Immature natural killer cell (primary cell): ENCODE measurements at regions not wholly inside any gene's neighbourhood (a gene's known extent, or its start where the extent isn't known, plus 50 kb on each side); places are given as distances from the start of the nearest gene placed in this dataset.

Experiments used
- DNase-seq, 3 donors: peaks; one replicate each; pipeline ENCODE4 v3.0.0; 2022; ENCODE audit warnings: mixed read lengths in 1 of 3
- H3K27ac Mint-ChIP-seq, 6 donors: one replicate each; pipeline ENCODE4 v1.8.0; 2020; ENCODE audit warnings: mixed read lengths in 6 of 6, mild to moderate bottlenecking in 5 of 6, inconsistent platforms in 4 of 6, moderate library complexity in 3 of 6
- H3K27me3 Mint-ChIP-seq, 3 donors: one replicate each; pipeline ENCODE4 v1.8.0; 2020 to 2021; ENCODE audit warnings: low read depth in 3 of 3, mild to moderate bottlenecking in 3 of 3, mixed read lengths in 3 of 3, moderate library complexity in 3 of 3, inconsistent platforms in 1 of 3
- H3K36me3 Mint-ChIP-seq, 3 donors: one replicate each; pipeline ENCODE4 v1.8.0; 2020; ENCODE audit warnings: mixed read lengths in 3 of 3, inconsistent platforms in 2 of 3, mild to moderate bottlenecking in 2 of 3
- H3K4me1 Mint-ChIP-seq, 2 donors: one replicate each; pipeline ENCODE4 v1.8.0; 2020; ENCODE audit warnings: inconsistent platforms in 2 of 2, mild to moderate bottlenecking in 2 of 2, mixed read lengths in 2 of 2, moderate library complexity in 1 of 2
- H3K4me3 Mint-ChIP-seq, 5 donors: one replicate each; pipeline ENCODE4 v1.8.0; 2020; ENCODE audit warnings: mild to moderate bottlenecking in 5 of 5, mixed read lengths in 5 of 5, inconsistent platforms in 3 of 5, moderate library complexity in 3 of 5
- H3K9me3 Mint-ChIP-seq, 6 donors: one replicate each; pipeline ENCODE4 v1.8.0; 2020; ENCODE audit warnings: mild to moderate bottlenecking in 6 of 6, mixed read lengths in 6 of 6, inconsistent platforms in 4 of 6, moderate library complexity in 3 of 6

- H3K4me3 Mint-ChIP-seq = no peak overlapping the region
- DNase-seq = no peak
- no peak overlapping the region for H3K27ac Mint-ChIP-seq
- H3K9me3 Mint-ChIP-seq = peaks cover 0 to 4% (median 3%) of the 10 kb centered on the region in 6 donors
- peaks cover 0 to 6% (median under 1%) of the 10 kb centered on the region in 3 donors for H3K36me3 Mint-ChIP-seq
- peaks cover 0 to under 1% of the 10 kb centered on the region in 2 donors for H3K4me1 Mint-ChIP-seq
- H3K27me3 Mint-ChIP-seq = no peaks in the 10 kb centered on the region
Measured at GRCh38 chr12:70149013-70149412, 94.2 kb upstream of the CNOT2 start.

GRCh38 chr12:70149665-70150064 lies 93.6 kb upstream of the CNOT2 start:
- no peak for DNase-seq
- H3K27me3 Mint-ChIP-seq = no peaks in the 10 kb centered on the region

DNA sequence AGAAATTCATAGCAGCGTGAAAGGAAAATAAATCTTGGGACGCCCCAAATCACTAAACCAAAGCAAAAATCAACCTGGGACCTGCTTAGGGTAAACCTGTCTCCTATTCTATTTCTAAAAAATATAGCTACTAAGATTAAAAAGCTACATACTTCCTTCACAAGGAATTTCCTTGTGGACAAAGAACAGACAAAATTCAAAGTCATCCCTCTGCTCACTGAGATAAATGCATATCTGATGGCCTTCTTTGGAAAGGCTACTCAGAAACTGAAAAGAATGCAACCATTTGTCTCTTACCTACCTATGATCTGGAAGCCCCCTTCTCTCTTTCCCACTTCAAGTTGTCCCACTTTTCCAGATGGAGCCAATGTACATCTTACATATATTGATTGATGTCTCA lies 93.0 kb upstream of the CNOT2 start:
- DNase-seq = no peak
- no peak overlapping the region for H3K4me3 Mint-ChIP-seq
- H3K27ac Mint-ChIP-seq = no peak overlapping the region
- H3K36me3 Mint-ChIP-seq = peaks cover 0 to 6% (median 4%) of the 10 kb centered on the region in 3 donors
- H3K27me3 Mint-ChIP-seq = no peaks in the 10 kb centered on the region
- peaks cover 0 to 5% of the 10 kb centered on the region in 2 donors for H3K4me1 Mint-ChIP-seq
- H3K9me3 Mint-ChIP-seq = peaks cover under 1 to 10% (median 4%) of the 10 kb centered on the region in 6 donors

More at GRCh38 chr12:70149665-70150064, 93.6 kb upstream of the CNOT2 start:
- Mint-ChIP-seq H3K4me3 (no peak overlapping the region), H3K9me3 (peaks cover 0 to 8% (median 3%) of the 10 kb centered on the region in 6 donors), H3K4me1 (peaks cover 0 to 5% of the 10 kb centered on the region in 2 donors), H3K36me3 (peaks cover 0 to 6% (median 4%) of the 10 kb centered on the region in 3 donors), H3K27ac (no peak overlapping the region)

DNA sequence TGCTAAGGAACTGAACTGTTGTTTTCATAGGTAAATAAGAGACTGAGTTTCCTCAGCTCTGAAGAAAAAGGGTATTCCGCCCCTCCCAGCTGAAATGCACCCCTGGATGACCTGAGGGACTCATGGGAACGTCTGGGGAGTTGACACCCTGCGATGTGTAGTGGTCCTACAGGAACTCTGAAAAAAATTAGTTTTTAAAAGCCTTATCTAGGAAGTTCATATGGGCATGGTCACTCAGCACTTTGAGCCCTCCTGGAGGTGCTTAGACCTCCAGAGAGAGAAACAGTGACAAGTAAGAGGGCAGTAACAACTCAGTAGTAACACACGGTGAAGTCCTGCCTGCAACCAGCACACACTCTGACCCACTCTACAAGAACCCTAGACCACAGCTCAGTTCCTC lies 91.2 kb upstream of the CNOT2 start:
- peaks cover 1 to 16% (median 7%) of the 10 kb centered on the region in 6 donors for H3K9me3 Mint-ChIP-seq
- peaks cover 0 to 5% of the 10 kb centered on the region in 2 donors for H3K4me1 Mint-ChIP-seq
- H3K4me3 Mint-ChIP-seq = no peak overlapping the region

DNA sequence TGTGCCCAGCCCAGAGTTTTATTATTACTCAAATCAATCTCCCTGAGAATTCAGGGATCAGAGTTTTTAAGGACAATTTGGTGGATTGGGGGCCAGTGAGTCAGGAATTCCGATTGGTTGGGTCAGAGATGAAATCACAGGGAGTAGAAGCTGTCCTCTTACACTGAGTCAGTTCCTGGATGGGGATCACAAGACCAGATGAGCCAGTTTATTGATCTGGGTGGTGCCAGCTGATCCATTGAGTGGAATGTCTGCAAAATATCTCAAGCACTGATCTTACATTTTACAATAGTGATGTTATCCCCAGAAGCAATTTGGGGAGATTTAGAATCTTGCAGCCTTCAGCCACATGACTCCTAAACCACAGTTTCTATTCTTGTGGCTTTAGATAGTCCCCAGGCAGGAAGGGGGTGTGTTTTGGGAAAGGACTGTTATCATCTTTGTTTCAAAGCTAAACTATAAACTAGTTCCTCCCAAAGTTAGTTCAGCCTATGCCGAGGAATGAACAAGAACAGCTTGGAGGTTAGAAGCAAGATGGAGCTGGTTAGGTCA lies 89.1 kb upstream of the CNOT2 start:
- Mint-ChIP-seq H3K9me3 (peaks cover 7 to 27% (median 12%) of the 10 kb centered on the region in 6 donors), H3K27ac (no peak overlapping the region), H3K36me3 (peaks cover 3 to 12% (median 6%) of the 10 kb centered on the region in 3 donors), H3K4me3 (no peak overlapping the region), H3K27me3 (peaks cover 0 to 11% (median 0%) of the 10 kb centered on the region in 3 donors), H3K4me1 (peaks cover 0 to 5% of the 10 kb centered on the region in 2 donors)
- DNase-seq = no peak

More for the DNA sequence above, 91.2 kb upstream of the CNOT2 start:
- DNase-seq = no peak
- Mint-ChIP-seq H3K27ac (no peak overlapping the region), H3K27me3 (no peaks in the 10 kb centered on the region), H3K36me3 (peaks cover 0 to 6% (median 4%) of the 10 kb centered on the region in 3 donors)

DNA sequence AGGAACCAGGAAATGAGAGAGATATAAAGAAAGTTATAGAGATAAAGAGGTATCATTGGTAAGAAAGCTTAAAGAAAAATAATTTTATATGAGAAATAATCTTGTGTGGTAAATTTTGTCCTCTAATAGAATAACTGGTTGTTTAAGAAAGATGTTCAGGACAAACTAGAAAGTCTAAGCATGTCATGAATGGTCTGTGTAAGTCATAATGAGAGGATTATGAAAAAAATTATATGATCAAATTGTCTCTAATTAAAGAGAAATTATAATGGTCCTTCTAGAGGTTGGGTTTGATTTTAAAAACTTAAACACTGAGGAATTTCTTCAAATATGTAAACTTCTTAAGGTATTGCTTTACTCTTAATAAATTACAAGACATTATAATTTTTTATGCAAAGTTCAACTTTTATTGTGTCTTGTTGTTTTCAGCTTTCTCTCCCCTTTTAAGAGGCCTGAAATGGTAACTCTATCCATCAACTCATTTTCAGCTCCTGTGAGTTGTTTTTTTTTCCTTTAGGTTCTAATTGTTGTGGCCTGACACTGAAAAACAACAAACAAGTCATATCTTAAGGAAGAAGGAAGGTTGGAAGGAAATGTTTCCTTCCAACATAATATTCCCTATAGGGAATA lies 88.2 kb upstream of the CNOT2 start:
- Mint-ChIP-seq H3K4me3 (no peak overlapping the region), H3K27ac (no peak overlapping the region), H3K9me3 (peaks cover 7 to 27% (median 12%) of the 10 kb centered on the region in 6 donors), H3K36me3 (peaks cover 3 to 12% (median 6%) of the 10 kb centered on the region in 3 donors), H3K4me1 (peaks cover 0 to 5% of the 10 kb centered on the region in 2 donors), H3K27me3 (peaks cover 0 to 15% (median 4%) of the 10 kb centered on the region in 3 donors)
- DNase-seq = no peak

GRCh38 chr12:70157099-70157498 lies 86.1 kb upstream of the CNOT2 start:
- H3K27me3 Mint-ChIP-seq = peaks cover 0 to 19% (median 4%) of the 10 kb centered on the region in 3 donors
- H3K4me1 Mint-ChIP-seq = peaks cover 0 to 5% of the 10 kb centered on the region in 2 donors
- H3K36me3 Mint-ChIP-seq = peaks cover 6 to 12% (median 8%) of the 10 kb centered on the region in 3 donors
- no peak overlapping the region for H3K27ac Mint-ChIP-seq
- DNase-seq = no peak
- no peak overlapping the region for H3K4me3 Mint-ChIP-seq
- H3K9me3 Mint-ChIP-seq = peaks cover 7 to 33% (median 14%) of the 10 kb centered on the region in 6 donors

DNA sequence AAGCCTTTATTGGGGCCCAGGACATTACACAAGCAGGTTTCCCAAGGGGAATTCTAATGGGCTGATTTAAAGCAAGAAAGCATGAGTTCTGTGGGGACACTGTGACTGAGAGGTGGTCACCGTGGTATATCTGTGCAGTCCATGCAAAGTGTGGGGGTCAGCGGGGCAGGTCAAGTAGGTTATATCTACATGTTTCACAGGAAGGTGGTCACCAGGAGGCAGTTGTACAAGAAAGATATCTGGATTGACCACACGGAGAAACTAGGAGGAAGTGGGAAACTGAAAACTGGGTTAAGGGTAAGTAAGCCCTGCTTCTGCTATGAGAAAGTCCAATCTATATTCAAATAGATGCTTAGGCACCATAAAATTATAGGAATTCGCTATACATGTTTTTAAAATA lies 77.8 kb upstream of the CNOT2 start:
- peaks cover 0 to 5% (median 0%) of the 10 kb centered on the region in 3 donors for H3K36me3 Mint-ChIP-seq
- H3K9me3 Mint-ChIP-seq = peaks cover 0 to 5% (median 4%) of the 10 kb centered on the region in 6 donors
- H3K4me3 Mint-ChIP-seq = no peak overlapping the region
- H3K27me3 Mint-ChIP-seq = peaks cover 0 to 4% (median 0%) of the 10 kb centered on the region in 3 donors
- H3K4me1 Mint-ChIP-seq = peaks cover 0 to 4% of the 10 kb centered on the region in 2 donors
- DNase-seq = no peak
- no peak overlapping the region for H3K27ac Mint-ChIP-seq

DNA sequence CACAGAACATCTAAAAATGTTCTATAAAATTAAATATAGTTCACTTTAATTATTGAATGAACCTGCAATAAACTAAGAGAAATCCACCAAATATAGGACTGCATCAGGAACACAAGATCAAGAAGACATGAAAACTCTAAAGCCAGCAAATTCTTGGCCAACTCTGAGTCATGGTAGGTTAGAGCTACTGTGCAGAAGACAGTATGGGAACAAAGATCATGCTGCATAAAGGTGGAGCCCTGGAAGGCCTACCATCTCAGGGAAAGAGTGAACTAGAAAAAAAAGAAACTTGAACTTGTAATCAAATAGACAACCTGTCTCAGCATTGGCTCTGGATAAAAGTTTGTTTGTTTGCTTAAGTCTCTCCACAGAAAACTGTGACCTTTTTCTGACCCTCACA lies 66.9 kb upstream of the CNOT2 start:
- Mint-ChIP-seq H3K9me3 (no peaks in the 10 kb centered on the region), H3K27me3 (peaks cover 0 to 5% (median 2%) of the 10 kb centered on the region in 3 donors), H3K36me3 (no peaks in the 10 kb centered on the region), H3K27ac (no peak overlapping the region), H3K4me3 (no peak overlapping the region), H3K4me1 (no peaks in the 10 kb centered on the region)
- DNase-seq = no peak

- no peak overlapping the region for H3K4me3 Mint-ChIP-seq
- no peaks in the 10 kb centered on the region for H3K36me3 Mint-ChIP-seq
- no peaks in the 10 kb centered on the region for H3K9me3 Mint-ChIP-seq
- H3K4me1 Mint-ChIP-seq = no peaks in the 10 kb centered on the region
- peaks cover 0 to 2% (median 2%) of the 10 kb centered on the region in 3 donors for H3K27me3 Mint-ChIP-seq
- H3K27ac Mint-ChIP-seq = no peak overlapping the region
- no peak for DNase-seq
Measured at GRCh38 chr12:70177631-70178030, 65.6 kb upstream of the CNOT2 start.

DNA sequence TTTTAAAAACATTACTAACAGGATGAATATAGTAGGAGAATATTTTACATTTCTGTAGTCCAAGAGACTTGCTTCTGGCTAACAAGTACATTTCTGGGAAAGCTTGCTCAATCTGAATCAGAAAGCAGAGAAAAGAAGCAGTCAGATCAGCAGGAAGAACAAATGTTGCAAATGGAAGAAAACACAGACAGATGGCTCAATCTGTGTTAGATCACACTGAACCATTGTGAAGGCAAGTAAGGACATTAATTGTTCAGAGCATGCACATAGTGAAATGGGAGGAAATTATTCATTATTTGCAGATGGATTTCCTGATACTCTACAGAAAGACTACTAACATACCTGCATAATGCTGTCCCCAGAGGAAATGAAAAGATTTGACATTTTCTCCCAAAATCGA lies 65.2 kb upstream of the CNOT2 start:
- Mint-ChIP-seq H3K27me3 (peaks cover 0 to 4% (median 2%) of the 10 kb centered on the region in 3 donors), H3K36me3 (no peaks in the 10 kb centered on the region), H3K4me3 (no peak overlapping the region), H3K27ac (no peak overlapping the region), H3K9me3 (no peaks in the 10 kb centered on the region), H3K4me1 (no peaks in the 10 kb centered on the region)
- no peak for DNase-seq

DNA sequence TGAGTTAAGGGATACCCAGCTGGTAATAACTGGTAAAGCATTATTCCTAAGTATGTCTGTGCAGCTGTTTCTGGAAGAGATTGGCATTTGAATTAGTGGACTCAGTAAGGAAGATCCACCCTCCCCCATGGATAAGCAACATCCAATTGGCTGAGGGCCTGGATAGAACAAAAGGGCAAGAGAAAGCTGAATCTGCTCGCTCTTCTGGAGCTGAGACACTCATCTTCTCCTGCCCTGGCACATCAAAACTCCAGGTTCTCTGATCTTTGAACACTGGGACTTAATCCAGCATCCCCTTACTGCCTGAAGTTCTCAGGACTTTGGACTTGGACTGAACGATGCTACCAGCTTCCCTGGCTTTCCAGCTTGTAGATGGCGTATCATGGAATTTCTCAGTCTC lies 63.1 kb upstream of the CNOT2 start:
- no peak overlapping the region for H3K27ac Mint-ChIP-seq
- H3K4me1 Mint-ChIP-seq = no peaks in the 10 kb centered on the region
- no peaks in the 10 kb centered on the region for H3K9me3 Mint-ChIP-seq
- no peak overlapping the region for H3K4me3 Mint-ChIP-seq
- H3K27me3 Mint-ChIP-seq = peaks cover 0 to 4% (median 1%) of the 10 kb centered on the region in 3 donors
- no peaks in the 10 kb centered on the region for H3K36me3 Mint-ChIP-seq
- no peak for DNase-seq

- DNase-seq = no peak
- no peak overlapping the region for H3K4me3 Mint-ChIP-seq
- H3K36me3 Mint-ChIP-seq = no peaks in the 10 kb centered on the region
- H3K4me1 Mint-ChIP-seq = no peaks in the 10 kb centered on the region
- no peaks in the 10 kb centered on the region for H3K9me3 Mint-ChIP-seq
- H3K27ac Mint-ChIP-seq = no peak overlapping the region
- H3K27me3 Mint-ChIP-seq = peaks cover 0 to 4% (median 2%) of the 10 kb centered on the region in 3 donors
Measured at GRCh38 chr12:70185301-70185700, 57.9 kb upstream of the CNOT2 start.

DNA sequence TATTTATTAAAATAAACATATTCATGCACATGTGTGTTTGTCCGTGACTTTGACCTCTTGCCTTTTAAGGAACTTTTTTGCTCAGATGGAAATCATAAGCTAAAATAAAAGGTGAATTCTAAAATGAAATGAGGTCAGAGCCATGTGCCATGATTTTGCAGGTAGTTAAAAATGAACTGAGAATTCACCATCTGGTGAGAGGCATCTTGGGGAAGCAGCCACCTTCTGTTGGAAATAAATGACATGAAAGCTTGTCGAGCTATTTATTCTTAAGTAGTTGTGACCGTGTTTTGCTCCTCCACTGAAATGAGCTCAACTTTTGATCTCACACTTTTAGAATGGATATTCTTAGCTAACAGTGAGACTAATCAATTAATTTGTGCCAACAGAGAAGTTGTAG lies 56.8 kb upstream of the CNOT2 start:
- no peaks in the 10 kb centered on the region for H3K36me3 Mint-ChIP-seq
- no peak overlapping the region for H3K27ac Mint-ChIP-seq
- no peaks in the 10 kb centered on the region for H3K9me3 Mint-ChIP-seq
- H3K4me1 Mint-ChIP-seq = no peaks in the 10 kb centered on the region
- no peak overlapping the region for H3K4me3 Mint-ChIP-seq
- peaks cover 0 to 4% (median 2%) of the 10 kb centered on the region in 3 donors for H3K27me3 Mint-ChIP-seq
- no peak for DNase-seq
